ENCODE measurements at regions not wholly inside any gene's neighbourhood (a gene's known extent, or its start where the extent isn't known, plus 50 kb on each side); places are given as distances from the start of the nearest gene placed in this dataset.

GRCh38 chr14:66284346-66284745 is 201.8 kb upstream of the CCDC196 start:
- Histone ChIP-seq H2AFZ (ENCODE audit: low read depth, low read length, severe bottlenecking) (no peak overlapping the region), H3K79me2 (ENCODE audit: insufficient read depth, low read length) (no peaks in the 10 kb centered on the region), H3K4me2 (ENCODE audit: low read depth, low read length, poor library complexity, severe bottlenecking) (no peak overlapping the region), H3K9ac (ENCODE audit: low read length) (no peak overlapping the region), H3K4me3 (ENCODE audit: insufficient read depth, low read length, poor library complexity, severe bottlenecking) (no peak overlapping the region), H3K36me3 (ENCODE audit: low read length) (no peaks in the 10 kb centered on the region), H3K27me3 (ENCODE audit: low read length) (0 out of 2 replicates have a peak, but pooled peaks cover 4% of the 10 kb centered on the region), H3K9me2 (replicated peaks; ENCODE audit: insufficient read depth, low read length) (no peaks in the 10 kb centered on the region), H3K27ac (ENCODE audit: low read depth, low read length) (no peak overlapping the region), H3K9me3 (ENCODE audit: insufficient read depth, low read length) (no peaks in the 10 kb centered on the region), H3F3A (ENCODE audit: insufficient read depth) (no peaks in the 10 kb centered on the region), H4K20me1 (ENCODE audit: low read depth, low read length) (no peaks in the 10 kb centered on the region)
- TF ChIP-seq EZH2phosphoT487 (conservative IDR thresholded peaks at IDR 0.05; ENCODE audit: low read length) = no peak
- no peak for TF ChIP-seq CTCF (IDR thresholded peaks at IDR 0.05; ENCODE audit: insufficient read depth, low read length, poor library complexity, severe bottlenecking)

GRCh38 chr14:66288511-66288910 is 197.7 kb upstream of the CCDC196 start:
- 0 out of 2 replicates have a peak, but pooled peaks cover 4% of the 10 kb centered on the region for H3K27me3 ChIP-seq (ENCODE audit: low read length)
- no peak overlapping the region for H3K4me3 ChIP-seq (ENCODE audit: insufficient read depth, low read length, poor library complexity, severe bottlenecking)
- H3K9ac ChIP-seq (ENCODE audit: low read length) = no peak overlapping the region
- no peak overlapping the region for H2AFZ ChIP-seq (ENCODE audit: low read depth, low read length, severe bottlenecking)
- no peaks in the 10 kb centered on the region for H4K20me1 ChIP-seq (ENCODE audit: low read depth, low read length)
- no peaks in the 10 kb centered on the region for H3F3A ChIP-seq (ENCODE audit: insufficient read depth)
- H3K79me2 ChIP-seq (ENCODE audit: insufficient read depth, low read length) = no peaks in the 10 kb centered on the region
- H3K4me2 ChIP-seq (ENCODE audit: low read depth, low read length, poor library complexity, severe bottlenecking) = no peak overlapping the region
- H3K27ac ChIP-seq (ENCODE audit: low read depth, low read length) = no peak overlapping the region
- H3K9me2 ChIP-seq (replicated peaks; ENCODE audit: insufficient read depth, low read length) = no peaks in the 10 kb centered on the region
- no peaks in the 10 kb centered on the region for H3K36me3 ChIP-seq (ENCODE audit: low read length)
- TF ChIP-seq EZH2phosphoT487 (conservative IDR thresholded peaks at IDR 0.05; ENCODE audit: low read length) (no peak), CTCF (IDR thresholded peaks at IDR 0.05; ENCODE audit: insufficient read depth, low read length, poor library complexity, severe bottlenecking) (no peak)
- H3K9me3 ChIP-seq (ENCODE audit: insufficient read depth, low read length) = no peaks in the 10 kb centered on the region

GRCh38 chr14:66291756-66292155 is 194.4 kb upstream of the CCDC196 start:
- no peak overlapping the region for H3K27ac ChIP-seq (ENCODE audit: low read depth, low read length)
- no peak overlapping the region for H3K4me3 ChIP-seq (ENCODE audit: insufficient read depth, low read length, poor library complexity, severe bottlenecking)
- no peaks in the 10 kb centered on the region for H3K9me2 ChIP-seq (replicated peaks; ENCODE audit: insufficient read depth, low read length)
- H3K79me2 ChIP-seq (ENCODE audit: insufficient read depth, low read length) = no peaks in the 10 kb centered on the region
- H3K4me2 ChIP-seq (ENCODE audit: low read depth, low read length, poor library complexity, severe bottlenecking) = no peak overlapping the region
- no peak overlapping the region for H3K9ac ChIP-seq (ENCODE audit: low read length)
- no peaks in the 10 kb centered on the region for H4K20me1 ChIP-seq (ENCODE audit: low read depth, low read length)
- no peaks in the 10 kb centered on the region for H3F3A ChIP-seq (ENCODE audit: insufficient read depth)
- H3K27me3 ChIP-seq (ENCODE audit: low read length) = no peaks in the 10 kb centered on the region
- H2AFZ ChIP-seq (ENCODE audit: low read depth, low read length, severe bottlenecking) = no peak overlapping the region
- H3K36me3 ChIP-seq (ENCODE audit: low read length) = no peaks in the 10 kb centered on the region
- no peaks in the 10 kb centered on the region for H3K9me3 ChIP-seq (ENCODE audit: insufficient read depth, low read length)
- TF ChIP-seq CTCF (IDR thresholded peaks at IDR 0.05; ENCODE audit: insufficient read depth, low read length, poor library complexity, severe bottlenecking) = no peak
- no peak for TF ChIP-seq EZH2phosphoT487 (conservative IDR thresholded peaks at IDR 0.05; ENCODE audit: low read length)

Measured in SU-DHL-6 (cell line).